ENCODE measurements at regions not wholly inside any gene's neighbourhood (a gene's known extent, or its start where the extent isn't known, plus 50 kb on each side); places are given as distances from the start of the nearest gene placed in this dataset.

GRCh38 chr16:63742150-63742549 lies 1379.7 kb downstream of the CDH11 start:
- H3K4me1 ChIP-seq, result no peaks in the 10 kb centered on the region
- no peaks in the 10 kb centered on the region for H4K20me1 ChIP-seq
- no peak overlapping the region for H3K4me2 ChIP-seq
- H3K9me3 ChIP-seq, result no peaks in the 10 kb centered on the region
- no peak overlapping the region for H3K9ac ChIP-seq
- H3K36me3 ChIP-seq, result no peaks in the 10 kb centered on the region
- no peak for TF ChIP-seq Cebpa-rat (IDR thresholded peaks at IDR 0.05)
- no peak overlapping the region for H3K27ac ChIP-seq
- H3K4me3 ChIP-seq, result no peak overlapping the region
- no peaks in the 10 kb centered on the region for H3K27me3 ChIP-seq

DNA sequence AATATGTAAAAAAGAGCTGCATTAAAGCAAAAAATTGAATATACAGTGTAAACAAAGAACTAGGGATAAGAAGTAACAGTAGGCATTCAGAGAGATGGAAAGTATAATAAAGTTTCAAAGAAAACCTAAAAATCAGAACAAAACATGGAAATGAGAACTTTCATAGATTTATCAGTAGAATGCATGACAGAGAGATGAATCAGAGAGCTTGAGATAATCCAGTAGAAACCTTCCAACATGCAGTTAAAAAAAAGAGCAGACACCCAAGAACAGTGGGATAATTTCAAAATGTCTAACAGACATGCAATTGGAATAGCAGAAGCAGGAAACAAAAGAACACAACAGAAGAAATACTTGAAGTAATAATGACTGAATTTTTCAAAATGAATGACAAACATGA lies 1384.2 kb downstream of the CDH11 start:
- Histone ChIP-seq H3K27me3 (no peaks in the 10 kb centered on the region), H3K9me3 (no peaks in the 10 kb centered on the region), H3K27ac (no peak overlapping the region), H3K9ac (no peak overlapping the region), H3K4me2 (no peak overlapping the region), H4K20me1 (no peaks in the 10 kb centered on the region), H3K36me3 (no peaks in the 10 kb centered on the region), H3K4me1 (no peaks in the 10 kb centered on the region), H3K4me3 (no peak overlapping the region)
- no peak for TF ChIP-seq Cebpa-rat (IDR thresholded peaks at IDR 0.05)

- Histone ChIP-seq H3K9me3 (no peaks in the 10 kb centered on the region), H3K4me3 (no peak overlapping the region), H3K27me3 (no peaks in the 10 kb centered on the region), H3K4me1 (no peaks in the 10 kb centered on the region), H3K27ac (no peak overlapping the region), H3K36me3 (no peaks in the 10 kb centered on the region), H3K4me2 (no peak overlapping the region), H4K20me1 (no peaks in the 10 kb centered on the region), H3K9ac (no peak overlapping the region)
- peak; percentile 51; the same call in 1 of the 2 replicates for TF ChIP-seq Cebpa-rat (IDR thresholded peaks at IDR 0.05)
Observed at GRCh38 chr16:63735456-63735855, 1386.4 kb downstream of the CDH11 start.

DNA sequence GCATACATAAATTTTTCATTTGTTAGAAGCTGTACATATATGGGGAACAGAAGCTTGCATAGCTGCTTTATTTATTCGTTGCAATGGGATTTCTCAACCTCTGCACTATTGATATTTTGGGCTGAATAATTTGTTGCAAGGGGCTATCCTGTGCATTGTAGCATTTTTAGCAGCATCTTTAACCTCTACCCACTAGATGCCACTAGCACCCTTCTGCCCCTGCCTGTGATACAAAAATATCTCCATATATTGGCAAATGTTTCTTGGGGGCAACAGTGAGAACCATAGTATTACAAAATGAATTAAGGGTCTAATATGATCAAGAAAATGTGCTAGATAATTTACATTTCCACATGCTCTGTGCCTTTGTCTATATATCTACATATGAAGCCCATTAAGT lies 1401.0 kb downstream of the CDH11 start:
- Histone ChIP-seq H3K36me3 (no peaks in the 10 kb centered on the region), H3K4me3 (no peak overlapping the region), H3K4me1 (no peaks in the 10 kb centered on the region), H4K20me1 (no peaks in the 10 kb centered on the region), H3K27me3 (no peaks in the 10 kb centered on the region), H3K4me2 (no peak overlapping the region), H3K9me3 (no peaks in the 10 kb centered on the region), H3K27ac (no peak overlapping the region), H3K9ac (no peak overlapping the region)
- TF ChIP-seq Cebpa-rat (IDR thresholded peaks at IDR 0.05), result no peak

DNA sequence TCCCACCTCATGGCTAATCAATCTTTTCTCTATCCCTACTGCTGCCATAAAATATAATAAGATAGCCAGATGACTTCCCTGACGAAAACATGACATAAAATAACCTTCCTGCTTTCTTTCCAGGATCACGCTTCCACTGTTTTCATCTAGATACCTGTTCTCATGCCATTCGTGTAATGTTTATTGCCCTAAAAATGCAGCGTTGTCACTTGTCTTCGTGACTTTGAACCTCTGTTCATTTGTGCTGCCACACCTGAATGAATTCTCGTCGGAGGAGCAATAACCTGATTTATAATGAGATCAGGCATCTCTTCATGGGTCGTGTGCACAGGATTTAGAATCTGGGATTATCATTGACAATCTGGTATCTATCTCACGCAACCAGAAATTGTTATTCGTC lies 1401.9 kb downstream of the CDH11 start:
- Histone ChIP-seq H3K27me3 (no peaks in the 10 kb centered on the region), H4K20me1 (no peaks in the 10 kb centered on the region), H3K9ac (no peak overlapping the region), H3K36me3 (no peaks in the 10 kb centered on the region), H3K4me2 (no peak overlapping the region), H3K9me3 (no peaks in the 10 kb centered on the region), H3K4me1 (no peaks in the 10 kb centered on the region), H3K4me3 (no peak overlapping the region), H3K27ac (no peak overlapping the region)
- no peak for TF ChIP-seq Cebpa-rat (IDR thresholded peaks at IDR 0.05)

DNA sequence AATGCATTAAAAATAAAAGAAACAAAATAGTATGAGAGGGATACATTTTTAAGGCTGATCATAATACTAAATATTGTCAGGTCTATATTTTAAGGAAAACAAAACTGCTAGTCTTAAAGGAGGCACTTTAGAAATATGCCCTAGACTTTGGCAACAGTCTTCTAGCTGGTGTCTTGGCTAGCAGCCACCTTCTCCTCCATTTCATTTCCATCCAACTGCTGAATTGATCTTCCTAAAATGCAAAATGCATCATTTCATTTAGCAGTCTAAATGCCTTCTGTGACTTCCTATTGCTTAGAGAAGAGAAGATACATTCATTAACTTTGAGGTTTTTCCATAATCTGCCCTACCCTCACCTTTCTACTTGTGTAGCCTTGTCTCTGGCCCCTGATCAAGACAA lies 1404.1 kb downstream of the CDH11 start:
- no peaks in the 10 kb centered on the region for H3K4me1 ChIP-seq
- no peaks in the 10 kb centered on the region for H3K36me3 ChIP-seq
- H3K27me3 ChIP-seq, result no peaks in the 10 kb centered on the region
- no peak overlapping the region for H3K4me3 ChIP-seq
- H4K20me1 ChIP-seq, result no peaks in the 10 kb centered on the region
- no peak overlapping the region for H3K4me2 ChIP-seq
- H3K9ac ChIP-seq, result no peak overlapping the region
- no peak for TF ChIP-seq Cebpa-rat (IDR thresholded peaks at IDR 0.05)
- no peak overlapping the region for H3K27ac ChIP-seq
- no peaks in the 10 kb centered on the region for H3K9me3 ChIP-seq

- Histone ChIP-seq H3K4me3 (no peak overlapping the region), H3K27ac (no peak overlapping the region), H3K9me3 (no peaks in the 10 kb centered on the region), H3K4me1 (no peaks in the 10 kb centered on the region), H3K4me2 (no peak overlapping the region), H3K36me3 (no peaks in the 10 kb centered on the region), H4K20me1 (no peaks in the 10 kb centered on the region), H3K27me3 (no peaks in the 10 kb centered on the region), H3K9ac (no peak overlapping the region)
- no peak for TF ChIP-seq Cebpa-rat (IDR thresholded peaks at IDR 0.05)
Observed at GRCh38 chr16:63714876-63715275, 1407.0 kb downstream of the CDH11 start.

GRCh38 chr16:63712725-63713124 lies 1409.1 kb downstream of the CDH11 start:
- Histone ChIP-seq H3K4me1 (no peaks in the 10 kb centered on the region), H3K4me3 (no peak overlapping the region), H3K9ac (no peak overlapping the region), H3K9me3 (no peaks in the 10 kb centered on the region), H3K27me3 (no peaks in the 10 kb centered on the region), H3K27ac (no peak overlapping the region), H3K36me3 (no peaks in the 10 kb centered on the region), H3K4me2 (no peak overlapping the region), H4K20me1 (no peaks in the 10 kb centered on the region)
- no peak for TF ChIP-seq Cebpa-rat (IDR thresholded peaks at IDR 0.05)

GRCh38 chr16:63703612-63704011 lies 1418.3 kb downstream of the CDH11 start:
- no peak for TF ChIP-seq Cebpa-rat (IDR thresholded peaks at IDR 0.05)
- Histone ChIP-seq H3K27me3 (no peaks in the 10 kb centered on the region), H3K4me2 (no peak overlapping the region), H4K20me1 (no peaks in the 10 kb centered on the region), H3K4me1 (no peaks in the 10 kb centered on the region), H3K9ac (no peak overlapping the region), H3K4me3 (no peak overlapping the region), H3K27ac (no peak overlapping the region), H3K9me3 (no peaks in the 10 kb centered on the region; the same call in 1 of the 2 replicates), H3K36me3 (no peaks in the 10 kb centered on the region)

- Histone ChIP-seq H3K4me1 (no peaks in the 10 kb centered on the region), H3K9ac (no peak overlapping the region), H3K27me3 (no peaks in the 10 kb centered on the region), H3K36me3 (no peaks in the 10 kb centered on the region), H3K4me3 (no peak overlapping the region), H3K4me2 (no peak overlapping the region), H4K20me1 (no peaks in the 10 kb centered on the region), H3K9me3 (no peaks in the 10 kb centered on the region; the same call in 1 of the 2 replicates), H3K27ac (no peak overlapping the region)
- no peak for TF ChIP-seq Cebpa-rat (IDR thresholded peaks at IDR 0.05)
Observed at GRCh38 chr16:63702981-63703590, 1418.8 kb downstream of the CDH11 start.

GRCh38 chr16:63697736-63698135 lies 1424.1 kb downstream of the CDH11 start:
- no peaks in the 10 kb centered on the region for H3K4me1 ChIP-seq
- no peak overlapping the region for H3K27ac ChIP-seq
- no peak overlapping the region for H3K4me3 ChIP-seq
- TF ChIP-seq Cebpa-rat (IDR thresholded peaks at IDR 0.05), result no peak
- no peak overlapping the region for H3K9ac ChIP-seq
- no peaks in the 10 kb centered on the region for H3K36me3 ChIP-seq
- no peaks in the 10 kb centered on the region for H3K27me3 ChIP-seq
- H3K4me2 ChIP-seq, result no peak overlapping the region
- no peaks in the 10 kb centered on the region for H3K9me3 ChIP-seq
- no peaks in the 10 kb centered on the region for H4K20me1 ChIP-seq

All from BLaER1 (cell line).